SK-N-MC (cell line): ENCODE measurements at regions not wholly inside any gene's neighbourhood (a gene's known extent, or its start where the extent isn't known, plus 50 kb on each side); places are given as distances from the start of the nearest gene placed in this dataset.
"Not testable (repeated sequence)": the region's sequence is repeated elsewhere in the genome, so short reads cannot be mapped to it uniquely, and the experiment has no call there.

Source experiments
- DNase-seq: peaks from one replicate; pipeline ENCODE4 v3.0.0-alpha.2; 2011; ENCODE audit warnings: low read depth, low spot score
- H3K27ac ChIP-seq: fragments of 200-600 bp; sonication (generic); 2 replicates; pipeline ENCODE4 v1.5.1; 2016; ENCODE audit warnings: mixed run types
- H3K36me3 ChIP-seq: fragments of 200-600 bp; sonication (generic); 2 replicates; pipeline ENCODE4 v1.6.1; 2017; ENCODE audit warnings: antibody characterized with exemption, low read length, mixed read lengths; ENCODE audit not compliant: insufficient read depth
- H3K4me3 ChIP-seq: fragments of 200-600 bp; sonication (generic); 2 replicates; pipeline ENCODE4 v1.5.1; 2016
- H3K9ac ChIP-seq: fragments of 200-600 bp; sonication (generic); 2 replicates; pipeline ENCODE4 v1.8.0; 2017; ENCODE audit warnings: mixed run types, mixed read lengths; ENCODE audit not compliant: insufficient read length
- H3K9me3 ChIP-seq: fragments of 200-600 bp; sonication (generic); 2 replicates; pipeline ENCODE4 v1.6.1; 2017; ENCODE audit warnings: low read depth, mild to moderate bottlenecking, antibody characterized with exemption, low read length, moderate library complexity, mixed read lengths
- EZH2 ChIP-seq: fragments of 200-600 bp; sonication (generic); IDR thresholded peaks from one replicate; pipeline ENCODE4 v1.6.1; 2017; ENCODE audit warnings: antibody characterized with exemption
- FOXP2 ChIP-seq: optimal IDR thresholded peaks from 2 replicates; pipeline ENCODE3; 2011; ENCODE audit warnings: mild to moderate bottlenecking, moderate library complexity; ENCODE audit not compliant: insufficient read depth; ENCODE audit errors: extremely low read length, control extremely low read depth
- POLR2AphosphoS5 ChIP-seq: IDR thresholded peaks from 2 replicates; pipeline ENCODE4 v1.6.1; 2012; ENCODE audit warnings: mild to moderate bottlenecking, low read depth, low read length, borderline replicate concordance

DNA sequence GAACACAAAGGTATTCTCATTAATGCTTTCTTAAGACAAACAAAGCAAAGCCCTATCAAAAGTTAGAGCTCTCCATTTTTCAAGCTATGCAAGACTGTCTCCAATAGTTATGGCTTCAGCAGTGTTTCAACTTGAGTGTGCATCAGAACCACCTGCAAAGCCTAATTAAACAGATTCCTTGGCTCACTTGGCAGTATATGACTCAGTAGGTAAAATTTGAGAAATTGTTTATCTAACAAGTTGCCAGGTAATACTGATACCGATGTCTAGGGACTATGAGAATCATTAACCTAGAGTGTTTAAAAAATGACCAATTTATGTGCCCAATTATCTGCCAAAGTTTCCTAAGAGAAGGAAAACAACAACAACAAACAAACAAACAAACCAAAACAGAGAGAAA is 60.3 kb upstream of the PARP8 start:
- Histone ChIP-seq H3K36me3 (no peaks in the 10 kb centered on the region), H3K27ac (no peak overlapping the region), H3K4me3 (no peak overlapping the region), H3K9me3 (no peaks in the 10 kb centered on the region), H3K9ac (no peak overlapping the region)
- TF ChIP-seq EZH2, result no peak
- TF ChIP-seq FOXP2, result no peak
- TF ChIP-seq POLR2AphosphoS5, result no peak
- DNase-seq, result no peak

DNA sequence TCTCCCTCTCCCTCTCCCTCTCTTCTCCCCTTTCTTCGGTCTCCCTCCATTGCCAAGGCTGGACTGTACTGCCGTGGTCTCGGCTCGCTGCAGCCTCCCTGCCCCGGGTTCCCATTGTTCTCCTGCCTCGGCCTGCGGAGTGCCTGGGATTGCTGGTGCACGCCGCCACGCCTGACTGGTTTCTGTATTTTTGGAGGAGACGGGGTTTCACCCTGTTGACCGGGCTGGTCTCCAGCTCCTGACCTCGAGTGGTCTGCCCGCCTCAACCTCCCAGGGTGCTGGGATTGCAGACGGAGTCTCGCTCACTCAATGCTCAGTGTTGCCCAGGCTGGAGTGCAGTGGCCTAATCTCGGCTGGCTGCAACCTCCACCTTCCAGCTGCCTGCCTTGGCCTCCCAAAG is 59.0 kb upstream of the PARP8 start:
- not testable (repeated sequence) for H3K27ac ChIP-seq, H3K9me3 ChIP-seq, DNase-seq, H3K9ac ChIP-seq, H3K4me3 ChIP-seq, H3K36me3 ChIP-seq

DNA sequence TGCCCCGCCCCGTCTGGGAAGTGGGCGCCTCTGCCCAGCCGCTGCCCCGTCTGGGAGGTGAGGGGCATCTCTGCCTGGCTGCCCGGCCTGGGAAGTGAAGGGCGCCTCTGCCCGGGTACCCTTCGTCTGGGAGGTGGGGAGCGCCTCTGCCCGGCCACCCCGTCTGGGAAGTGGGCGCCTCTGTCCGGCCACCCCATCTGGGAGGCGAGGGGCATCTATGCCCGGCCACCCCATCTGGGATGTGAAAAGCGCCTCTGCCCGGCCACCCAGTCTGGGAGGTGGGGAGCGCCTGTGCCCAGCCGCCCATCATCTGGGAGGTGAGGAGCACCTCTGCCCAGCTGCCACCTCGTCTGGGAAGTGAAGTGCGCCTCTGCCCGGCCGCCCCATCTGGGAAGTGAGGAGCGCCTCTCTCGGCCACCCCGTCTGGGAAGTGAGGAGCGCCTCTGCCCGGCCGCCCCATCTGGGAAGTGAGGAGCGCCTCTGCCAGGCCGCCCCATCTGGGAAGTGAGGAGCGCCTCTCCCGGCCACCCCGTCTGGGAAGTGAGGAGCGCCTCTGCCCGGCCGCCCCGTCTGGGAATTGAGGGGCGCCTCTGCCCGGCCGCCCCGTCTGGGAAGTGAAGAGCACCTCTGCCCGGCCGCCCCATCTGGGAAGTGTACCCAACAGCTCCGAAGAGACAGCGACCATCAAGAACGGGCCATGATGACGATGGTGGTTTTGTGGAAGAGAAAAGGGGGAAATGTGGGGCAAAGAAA is 58.3 kb upstream of the PARP8 start:
- H3K4me3 ChIP-seq, DNase-seq, H3K27ac ChIP-seq, H3K9me3 ChIP-seq, H3K9ac ChIP-seq, H3K36me3 ChIP-seq: not testable (repeated sequence)

DNA sequence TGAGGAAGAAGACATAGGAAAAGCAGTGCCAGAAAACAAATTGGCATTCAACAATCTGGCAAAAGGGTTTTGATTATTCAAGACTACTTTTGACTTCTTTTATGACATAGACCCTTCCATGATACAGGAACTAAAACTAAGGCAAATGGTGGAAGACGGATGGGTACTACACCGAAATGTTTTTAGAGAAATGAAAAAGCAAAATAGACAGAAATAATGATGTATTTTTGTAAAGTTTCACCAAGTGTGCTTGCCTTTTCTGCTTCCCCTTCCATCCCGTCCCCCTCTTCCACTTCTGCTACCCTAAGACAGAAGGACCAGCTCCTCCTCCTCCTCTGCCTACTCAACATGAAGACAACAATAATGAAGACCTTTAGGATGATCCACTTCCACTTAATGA is 53.4 kb upstream of the PARP8 start:
- not testable (repeated sequence) for H3K9me3 ChIP-seq, DNase-seq, H3K4me3 ChIP-seq, H3K27ac ChIP-seq, H3K36me3 ChIP-seq, H3K9ac ChIP-seq
